Peyer's patch (tissue), 4 donors: ENCODE measurements at regions not wholly inside any gene's neighbourhood (a gene's known extent, or its start where the extent isn't known, plus 50 kb on each side); places are given as distances from the start of the nearest gene placed in this dataset.

Experiments used
- DNase-seq, 3 donors: peaks; one replicate each; pipeline ENCODE4 v3.0.0-alpha.2; 2017 to 2019
- H3K27ac ChIP-seq, 4 donors: fragments of 200-600 bp; sonication (generic); one replicate each; pipeline ENCODE4 v1.5.1; 2016 to 2019
- H3K27me3 ChIP-seq, 2 donors: fragments of 200-600 bp; sonication (generic); one replicate each; pipeline ENCODE4 v1.5.1; 2019
- H3K36me3 ChIP-seq, 3 donors: fragments of 200-600 bp; sonication (generic); one replicate each; pipeline ENCODE4 v1.5.1; 2016 to 2019
- H3K4me1 ChIP-seq, 4 donors: fragments of 200-600 bp; sonication (generic); one replicate each; pipeline ENCODE4 v1.5.1; 2016 to 2019
- H3K4me3 ChIP-seq, 4 donors: fragments of 200-600 bp; sonication (generic); 1 replicate in 3 of 4; 2 replicates in 1 of 4; pipeline ENCODE4 v1.5.1; 2016 to 2019; ENCODE audit warnings: mild to moderate bottlenecking in 1 of 4
- H3K9me3 ChIP-seq, 4 donors: fragments of 200-600 bp; sonication (generic); one replicate each; pipeline ENCODE4 v1.5.1; 2016 to 2019; ENCODE audit warnings: mild to moderate bottlenecking in 1 of 4
- POLR2A ChIP-seq, 2 donors: fragments of 450-650 bp; IDR thresholded peaks; one replicate each; pipeline ENCODE4 v1.5.1; 2017; ENCODE audit warnings: antibody characterized with exemption in 2 of 2, mild to moderate bottlenecking in 2 of 2, moderate library complexity in 2 of 2
- TF ChIP-seq, protein P1 (sequence below), 6 experiments: fragments of 450-650 bp in 4 of 6; fragments of 200-600 bp in 2 of 6; sonication (generic) in 1 of 6; IDR thresholded peaks; one replicate each; pipeline ENCODE4 v1.5.1; 2017 to 2019; ENCODE audit warnings: antibody characterized with exemption in 6 of 6, mild to moderate bottlenecking in 3 of 6, moderate library complexity in 1 of 6

- Histone ChIP-seq H3K27me3 (no peaks in the 10 kb centered on the region), H3K36me3 (no peaks in the 10 kb centered on the region), H3K9me3 (no peaks in the 10 kb centered on the region), H3K4me3 (no peak overlapping the region), H3K27ac (no peak overlapping the region), H3K4me1 (peaks cover 0 to 7% (median 0%) of the 10 kb centered on the region in 4 donors)
- DNase-seq, result no peak
- TF ChIP-seq, protein P1, sequence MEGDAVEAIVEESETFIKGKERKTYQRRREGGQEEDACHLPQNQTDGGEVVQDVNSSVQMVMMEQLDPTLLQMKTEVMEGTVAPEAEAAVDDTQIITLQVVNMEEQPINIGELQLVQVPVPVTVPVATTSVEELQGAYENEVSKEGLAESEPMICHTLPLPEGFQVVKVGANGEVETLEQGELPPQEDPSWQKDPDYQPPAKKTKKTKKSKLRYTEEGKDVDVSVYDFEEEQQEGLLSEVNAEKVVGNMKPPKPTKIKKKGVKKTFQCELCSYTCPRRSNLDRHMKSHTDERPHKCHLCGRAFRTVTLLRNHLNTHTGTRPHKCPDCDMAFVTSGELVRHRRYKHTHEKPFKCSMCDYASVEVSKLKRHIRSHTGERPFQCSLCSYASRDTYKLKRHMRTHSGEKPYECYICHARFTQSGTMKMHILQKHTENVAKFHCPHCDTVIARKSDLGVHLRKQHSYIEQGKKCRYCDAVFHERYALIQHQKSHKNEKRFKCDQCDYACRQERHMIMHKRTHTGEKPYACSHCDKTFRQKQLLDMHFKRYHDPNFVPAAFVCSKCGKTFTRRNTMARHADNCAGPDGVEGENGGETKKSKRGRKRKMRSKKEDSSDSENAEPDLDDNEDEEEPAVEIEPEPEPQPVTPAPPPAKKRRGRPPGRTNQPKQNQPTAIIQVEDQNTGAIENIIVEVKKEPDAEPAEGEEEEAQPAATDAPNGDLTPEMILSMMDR (IDR thresholded peaks at IDR 0.05), result no peak
- no peak for TF ChIP-seq POLR2A (IDR thresholded peaks at IDR 0.05)
Measured at GRCh38 chr15:97694456-97694855, 266.0 kb upstream of the ARRDC4 start.

GRCh38 chr15:97703400-97703799 lies 257.1 kb upstream of the ARRDC4 start:
- H3K9me3 ChIP-seq, result no peaks in the 10 kb centered on the region
- H3K27me3 ChIP-seq, result no peaks in the 10 kb centered on the region
- peak overlapping the region in 1 of 4 donors; percentile 8 for H3K27ac ChIP-seq
- H3K36me3 ChIP-seq, result no peaks in the 10 kb centered on the region
- no peak for DNase-seq
- no peak overlapping the region for H3K4me3 ChIP-seq
- TF ChIP-seq, protein P1 (IDR thresholded peaks at IDR 0.05), result no peak
- no peak for TF ChIP-seq POLR2A (IDR thresholded peaks at IDR 0.05)
- no peaks in the 10 kb centered on the region for H3K4me1 ChIP-seq

DNA sequence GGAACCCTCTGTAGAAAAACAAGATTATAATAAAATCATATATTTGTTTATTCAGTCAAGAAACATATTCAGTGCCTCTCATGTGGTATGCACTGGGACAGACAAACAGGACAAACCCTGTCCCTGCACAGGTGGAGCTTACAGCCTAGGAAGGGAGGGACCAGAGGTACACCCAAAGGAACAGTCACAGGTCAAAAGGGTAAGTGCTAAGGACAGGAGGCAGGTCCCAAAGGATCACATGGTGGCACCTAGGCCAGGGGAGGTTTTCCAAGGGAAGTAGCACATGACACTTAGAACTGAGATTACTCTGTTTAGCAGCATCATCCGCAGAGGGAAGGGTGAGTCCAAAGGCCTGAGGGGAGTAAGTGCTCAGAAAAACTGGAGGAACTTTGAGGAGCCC lies 254.4 kb upstream of the ARRDC4 start:
- no peaks in the 10 kb centered on the region for H3K36me3 ChIP-seq
- no peaks in the 10 kb centered on the region for H3K4me1 ChIP-seq
- H3K4me3 ChIP-seq, result no peak overlapping the region
- peak in 2 of 3 donors; percentile 67 to 82 for DNase-seq
- H3K9me3 ChIP-seq, result no peaks in the 10 kb centered on the region
- no peaks in the 10 kb centered on the region for H3K27me3 ChIP-seq
- TF ChIP-seq POLR2A (IDR thresholded peaks at IDR 0.05), result no peak
- TF ChIP-seq, protein P1 (IDR thresholded peaks at IDR 0.05), result no peak
- peak overlapping the region in 3 of 4 donors; percentile 5 to 58 (median 57) for H3K27ac ChIP-seq

DNA sequence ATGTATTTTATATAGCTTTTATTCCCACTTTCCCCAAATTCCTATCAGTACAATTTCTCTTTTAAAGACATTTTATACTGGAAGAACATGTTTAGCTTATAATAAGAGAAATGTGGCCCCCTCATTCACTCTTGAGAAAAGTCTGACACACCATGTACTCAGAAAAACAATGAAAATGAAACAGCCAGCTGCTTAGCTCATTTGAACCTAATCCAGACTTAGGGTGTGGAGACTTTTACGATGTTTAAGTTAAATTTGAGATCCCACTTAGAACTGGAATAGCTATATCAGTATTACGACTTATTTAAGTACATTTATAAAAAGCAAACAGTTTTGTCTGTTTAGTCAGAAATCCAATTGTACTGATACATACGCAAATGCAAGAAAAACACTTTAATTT lies 252.3 kb upstream of the ARRDC4 start:
- Histone ChIP-seq H3K36me3 (no peaks in the 10 kb centered on the region), H3K4me3 (no peak overlapping the region), H3K27ac (peak overlapping the region in 1 of 4 donors; percentile 15), H3K9me3 (no peaks in the 10 kb centered on the region), H3K27me3 (no peaks in the 10 kb centered on the region), H3K4me1 (peaks cover 0 to 4% (median 0%) of the 10 kb centered on the region in 4 donors)
- TF ChIP-seq, protein P1 (IDR thresholded peaks at IDR 0.05), result no peak
- no peak for TF ChIP-seq POLR2A (IDR thresholded peaks at IDR 0.05)
- no peak for DNase-seq

- no peak for DNase-seq
- Histone ChIP-seq H3K4me1 (peaks cover 0 to 4% (median 0%) of the 10 kb centered on the region in 4 donors), H3K27ac (no peak overlapping the region), H3K4me3 (no peak overlapping the region), H3K36me3 (no peaks in the 10 kb centered on the region), H3K9me3 (no peaks in the 10 kb centered on the region), H3K27me3 (no peaks in the 10 kb centered on the region)
- no peak for TF ChIP-seq POLR2A (IDR thresholded peaks at IDR 0.05)
- TF ChIP-seq, protein P1 (IDR thresholded peaks at IDR 0.05), result no peak
Measured at GRCh38 chr15:97712530-97712929, 248.0 kb upstream of the ARRDC4 start.

GRCh38 chr15:97717806-97718205 lies 242.7 kb upstream of the ARRDC4 start:
- no peak for DNase-seq
- TF ChIP-seq POLR2A (IDR thresholded peaks at IDR 0.05), result no peak
- TF ChIP-seq, protein P1 (IDR thresholded peaks at IDR 0.05), result no peak
- Histone ChIP-seq H3K4me1 (peaks cover 0 to 1% (median 0%) of the 10 kb centered on the region in 4 donors), H3K27me3 (no peaks in the 10 kb centered on the region), H3K9me3 (no peaks in the 10 kb centered on the region), H3K36me3 (no peaks in the 10 kb centered on the region), H3K4me3 (no peak overlapping the region), H3K27ac (no peak overlapping the region)
